IMR-90 (cell line): ENCODE measurements at regions not wholly inside any gene's neighbourhood (a gene's known extent, or its start where the extent isn't known, plus 50 kb on each side); places are given as distances from the start of the nearest gene placed in this dataset.

Experiments used
- ATAC-seq: fragments of 200-7000 bp; cut with Tn5 transposase; 2 replicates; pipeline ENCODE4 v1.9.1; 2020; ENCODE audit warnings: low read depth, mild to moderate bottlenecking, moderate library complexity
- BruUV-seq: library from RNA; stranded (reverse); fragments of 400-500 nt; replicated peaks from 2 replicates; lab custom pipeline; 2021; lab: Mats Ljungman, UMichigan
- CTCF ChIA-PET: fragments of 300-600 bp; formaldehyde crosslinking; extraction: SDS; loops from one replicate; lab custom pipeline; 2021; ENCODE audit warnings: antibody characterized with exemption; lab: Yijun Ruan, JAX
- POLR2A ChIA-PET: fragments of 300-600 bp; sonication (Branson Sonifier 250); formaldehyde crosslinking; loops from one replicate; lab custom pipeline; 2022; ENCODE audit warnings: antibody characterized with exemption; ENCODE audit not compliant: unreplicated experiment; lab: Charles Lee
- DNase-seq: peaks from one replicate; pipeline ENCODE4 v3.0.0; 2013
- H2AFZ ChIP-seq: replicated peaks from 2 replicates; pipeline ENCODE3; 2013; ENCODE audit warnings: low read length, mild to moderate bottlenecking; ENCODE audit not compliant: poor library complexity
- H2AK5ac ChIP-seq: 2 replicates; pipeline ENCODE4 v1.6.1; 2013; ENCODE audit warnings: low read depth, low read length, inconsistent platforms
- H2AK9ac ChIP-seq: replicated peaks from 2 replicates; pipeline ENCODE3; 2013; ENCODE audit warnings: mild to moderate bottlenecking, low read depth, low read length, moderate library complexity; ENCODE audit not compliant: poor library complexity
- H2BK120ac ChIP-seq: 2 replicates; pipeline ENCODE4 v1.6.1; 2013; ENCODE audit warnings: low read depth, low read length, inconsistent platforms
- H2BK15ac ChIP-seq: 3 replicates; pipeline ENCODE4 v1.6.1; 2013; ENCODE audit warnings: low read depth, low read length, inconsistent platforms
- H2BK20ac ChIP-seq: 2 replicates; pipeline ENCODE4 v1.6.1; 2013; ENCODE audit warnings: low read depth, mild to moderate bottlenecking, inconsistent platforms, low read length, moderate library complexity
- H2BK5ac ChIP-seq: 2 replicates; pipeline ENCODE4 v1.6.1; 2013; ENCODE audit warnings: mild to moderate bottlenecking, low read depth, low read length, inconsistent platforms; ENCODE audit not compliant: poor library complexity, severe bottlenecking
- H3K14ac ChIP-seq: replicated peaks from 2 replicates; pipeline ENCODE4 v1.6.1; 2013; ENCODE audit warnings: low read depth, low read length, inconsistent platforms
- H3K18ac ChIP-seq: 2 replicates; pipeline ENCODE4 v1.6.1; 2013; ENCODE audit warnings: low read depth, low read length, control low read depth
- H3K23ac ChIP-seq: 2 replicates; pipeline ENCODE4 v1.6.1; 2013; ENCODE audit warnings: low read depth, low read length, inconsistent platforms
- H3K27ac ChIP-seq: 2 replicates; pipeline ENCODE4 v1.5.1; 2013; ENCODE audit warnings: mild to moderate bottlenecking, control low read depth, low read length; ENCODE audit not compliant: insufficient read depth
- H3K27me3 ChIP-seq: 2 replicates; pipeline ENCODE4 v1.6.1; 2013; ENCODE audit warnings: low read length; ENCODE audit not compliant: control insufficient read depth, insufficient read depth
- H3K36me3 ChIP-seq: 2 replicates; pipeline ENCODE4 v1.6.1; 2013; ENCODE audit warnings: low read length, mixed read lengths; ENCODE audit not compliant: control insufficient read depth, insufficient read depth
- H3K4ac ChIP-seq: 2 replicates; pipeline ENCODE4 v1.6.1; 2013; ENCODE audit warnings: low read depth, low read length, inconsistent platforms
- H3K4me1 ChIP-seq: 2 replicates; pipeline ENCODE4 v1.6.1; 2013; ENCODE audit warnings: low read length, mixed read lengths; ENCODE audit not compliant: control insufficient read depth, insufficient read depth
- H3K4me2 ChIP-seq: 2 replicates; pipeline ENCODE4 v1.6.1; 2013; ENCODE audit warnings: low read depth, mild to moderate bottlenecking, control low read depth, low read length, moderate library complexity
- H3K4me3 ChIP-seq: 2 replicates; pipeline ENCODE4 v1.5.1; 2013; ENCODE audit warnings: low read depth, mild to moderate bottlenecking, control low read depth, low read length, moderate library complexity; ENCODE audit not compliant: insufficient read depth
- H3K56ac ChIP-seq: 2 replicates; pipeline ENCODE4 v1.6.1; 2013; ENCODE audit warnings: low read length, inconsistent platforms; ENCODE audit not compliant: insufficient read depth; ENCODE audit errors: extremely low read depth
- H3K79me1 ChIP-seq, 2 experiments: 2 replicates each; pipeline ENCODE4 v1.6.1; 2013; ENCODE audit warnings: low read length in 2 of 2, inconsistent platforms in 1 of 2, low read depth in 1 of 2
- H3K9ac ChIP-seq: 2 replicates; pipeline ENCODE4 v1.6.1; 2013; ENCODE audit warnings: low read depth, low read length, control low read depth
- H3K9me1 ChIP-seq: 2 replicates; pipeline ENCODE4 v1.6.1; 2013; ENCODE audit warnings: low read length, inconsistent platforms; ENCODE audit not compliant: insufficient read depth
- H3K9me3 ChIP-seq: 2 replicates; pipeline ENCODE4 v1.6.1; 2013; ENCODE audit warnings: low read length; ENCODE audit not compliant: control insufficient read depth, insufficient read depth
- H4K20me1 ChIP-seq: 2 replicates; pipeline ENCODE4 v1.6.1; 2013; ENCODE audit warnings: low read length, inconsistent platforms; ENCODE audit not compliant: insufficient read depth
- H4K5ac ChIP-seq: 2 replicates; pipeline ENCODE4 v1.6.1; 2013; ENCODE audit warnings: mild to moderate bottlenecking, low read depth, low read length, control low read depth
- H4K8ac ChIP-seq, 2 experiments: 2 replicates each; pipeline ENCODE4 v1.6.1; 2013; ENCODE audit warnings: low read depth in 2 of 2, low read length in 2 of 2, control low read depth in 1 of 2, inconsistent platforms in 1 of 2
- H4K91ac ChIP-seq: 2 replicates; pipeline ENCODE4 v1.6.1; 2013; ENCODE audit warnings: low read depth, low read length, inconsistent platforms; ENCODE audit not compliant: insufficient read depth
- BHLHE40 ChIP-seq: fragments of 150-350 bp; IDR thresholded peaks from 2 replicates; pipeline ENCODE4 v1.6.1; 2016; ENCODE audit warnings: mild to moderate bottlenecking, low read depth, low read length
- CEBPB ChIP-seq: IDR thresholded peaks from 2 replicates; pipeline ENCODE4 v1.6.1; 2012; ENCODE audit warnings: low read depth, low read length, improper control_type of control experiment
- CHD1 ChIP-seq: IDR thresholded peaks from 2 replicates; pipeline ENCODE4 v1.6.1; 2012; ENCODE audit warnings: low read depth, low read length, improper control_type of control experiment
- CTCF ChIP-seq: conservative IDR thresholded peaks from 2 replicates; pipeline ENCODE4 v1.5.1; 2012; ENCODE audit warnings: mild to moderate bottlenecking, low read depth, low read length, improper control_type of control experiment
- MAFK ChIP-seq: IDR thresholded peaks from 2 replicates; pipeline ENCODE4 v1.6.1; 2012; ENCODE audit warnings: low read depth, low read length, improper control_type of control experiment
- MAZ ChIP-seq: IDR thresholded peaks from 2 replicates; pipeline ENCODE4 v1.6.1; 2012; ENCODE audit warnings: low read depth, mild to moderate bottlenecking, low read length, improper control_type of control experiment, moderate library complexity, borderline replicate concordance
- MXI1 ChIP-seq: IDR thresholded peaks from 2 replicates; pipeline ENCODE4 v1.6.1; 2012; ENCODE audit warnings: low read depth, mild to moderate bottlenecking, low read length, moderate library complexity, borderline replicate concordance
- NFE2L2 ChIP-seq: fragments of 150-350 bp; IDR thresholded peaks from 2 replicates; pipeline ENCODE4 v1.6.1; 2016; ENCODE audit warnings: low read depth, mild to moderate bottlenecking, low read length
- POLR2A ChIP-seq: IDR thresholded peaks from 2 replicates; pipeline ENCODE4 v1.6.1; 2012; ENCODE audit warnings: mild to moderate bottlenecking, low read depth, low read length
- RAD21 ChIP-seq: IDR thresholded peaks from 2 replicates; pipeline ENCODE4 v1.6.1; 2012; ENCODE audit warnings: low read length, improper control_type of control experiment
- RCOR1 ChIP-seq: IDR thresholded peaks from 2 replicates; pipeline ENCODE4 v1.6.1; 2012; ENCODE audit warnings: mild to moderate bottlenecking, low read length, improper control_type of control experiment; ENCODE audit not compliant: insufficient replicate concordance
- RFX5 ChIP-seq: IDR thresholded peaks from 2 replicates; pipeline ENCODE4 v1.8.0; 2012; ENCODE audit warnings: low read depth, mild to moderate bottlenecking, low read length, moderate library complexity
- SMC3 ChIP-seq: fragments of 150-350 bp; IDR thresholded peaks from 2 replicates; pipeline ENCODE4 v1.6.1; 2016; ENCODE audit warnings: low read depth, mild to moderate bottlenecking, antibody characterized with exemption, low read length, moderate library complexity
- USF2 ChIP-seq: fragments of 150-350 bp; IDR thresholded peaks from 2 replicates; pipeline ENCODE4 v1.6.1; 2017; ENCODE audit warnings: mild to moderate bottlenecking, antibody characterized with exemption, low read length, low read depth
- WGBS, 2 experiments: methylation state at CpG; one replicate each; pipeline versions ENCODE4 v1.1.5 to v1.1.7; 2013; ENCODE audit warnings: missing lambda C conversion rate in 2 of 2; ENCODE audit not compliant: insufficient read length in 1 of 2; ENCODE audit errors: extremely low coverage in 2 of 2; 5-methylcytosine and 5-hydroxymethylcytosine counted together
- dilution Hi-C: fragments of 300-500 bp; cut with HindIII; formaldehyde crosslinking; loops from one replicate; pipeline ENCODE4 v1.14.3; 2018; ENCODE audit warnings: low sequenced_read_pairs; ENCODE audit not compliant: unreplicated experiment
- in situ Hi-C: fragments of 300-500 bp; cut with MboI; formaldehyde crosslinking; loops from 3 replicates; pipeline ENCODE4 v1.14.3; 2019; ENCODE audit warnings: low sequenced_read_pairs, inconsistent platforms, mixed read lengths
- intact Hi-C: fragments of 100-400 bp; cut with micrococcal nuclease; formaldehyde crosslinking; loops from 2 replicates; pipeline ENCODE4 v1.10.0; 2022
- TF ChIP-seq, protein P1 (sequence below): fragments of 150-350 bp; IDR thresholded peaks from 2 replicates; pipeline ENCODE4 v1.6.1; 2016; ENCODE audit warnings: low read depth, mild to moderate bottlenecking, low read length, moderate library complexity, borderline replicate concordance

DNA sequence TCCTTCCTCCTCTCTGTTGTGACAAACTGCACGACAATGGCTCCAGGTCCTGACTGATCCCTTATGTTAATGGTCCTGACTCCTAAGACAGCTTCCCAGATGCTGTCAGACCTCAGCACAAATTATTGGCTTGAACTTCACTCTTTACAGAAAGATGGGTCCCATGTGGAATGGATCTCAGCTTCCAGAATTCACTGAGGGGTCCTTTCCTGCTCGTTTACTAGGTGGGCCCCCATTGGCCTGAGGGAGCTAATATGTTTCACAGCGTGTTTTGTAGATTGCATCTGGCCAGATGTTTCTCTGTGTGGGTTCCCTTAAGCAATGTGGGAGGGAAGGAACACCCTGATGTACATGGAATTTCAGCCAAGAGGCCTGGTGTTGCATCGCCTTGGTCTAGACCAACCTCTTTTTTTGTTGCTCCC, 826.6 kb downstream of the MAFB start:
- no peak overlapping the region for H3K27ac ChIP-seq
- no peak overlapping the region for H3K18ac ChIP-seq
- no peaks in the 10 kb centered on the region for H3K4me1 ChIP-seq
- no TSS peak for BruUV-seq
- TF ChIP-seq MXI1 (no peak), MAFK (no peak), MAZ (no peak), CEBPB (no peak), RFX5 (no peak), POLR2A (no peak), RCOR1 (no peak), CTCF (no peak), NFE2L2 (no peak), RAD21 (no peak), SMC3 (no peak), USF2 (no peak), CHD1 (no peak), BHLHE40 (no peak)
- TF ChIP-seq, protein P1, sequence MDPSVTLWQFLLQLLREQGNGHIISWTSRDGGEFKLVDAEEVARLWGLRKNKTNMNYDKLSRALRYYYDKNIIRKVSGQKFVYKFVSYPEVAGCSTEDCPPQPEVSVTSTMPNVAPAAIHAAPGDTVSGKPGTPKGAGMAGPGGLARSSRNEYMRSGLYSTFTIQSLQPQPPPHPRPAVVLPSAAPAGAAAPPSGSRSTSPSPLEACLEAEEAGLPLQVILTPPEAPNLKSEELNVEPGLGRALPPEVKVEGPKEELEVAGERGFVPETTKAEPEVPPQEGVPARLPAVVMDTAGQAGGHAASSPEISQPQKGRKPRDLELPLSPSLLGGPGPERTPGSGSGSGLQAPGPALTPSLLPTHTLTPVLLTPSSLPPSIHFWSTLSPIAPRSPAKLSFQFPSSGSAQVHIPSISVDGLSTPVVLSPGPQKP: no peak
- no peak overlapping the region for H2BK5ac ChIP-seq
- in situ Hi-C loops (loop anchor here (25.0 kb wide), 1 partner anchor 1100 kb away; no protein-coding TSS in a partner anchor), dilution Hi-C loops (no loop called here), intact Hi-C loops (no loop called here)
- no peak overlapping the region for H3K4me3 ChIP-seq
- no peaks in the 10 kb centered on the region for H3K9me3 ChIP-seq
- H3K27me3 ChIP-seq: no peaks in the 10 kb centered on the region
- H4K91ac ChIP-seq: no peak overlapping the region
- H4K5ac ChIP-seq: no peak overlapping the region
- no peaks in the 10 kb centered on the region for H3K9me1 ChIP-seq
- no peak overlapping the region for H2AK9ac ChIP-seq
- ChIA-PET CTCF (interaction anchor here (0.8 kb wide), 2 partner anchors 11 to 15 kb away, joined by 3 to 5 read pairs; no protein-coding TSS in a partner anchor), POLR2A (interaction anchor here (0.5 kb wide), 1 partner anchor 1072 kb away, joined by 3 read pairs; no protein-coding TSS in a partner anchor)
- no peak overlapping the region for H2BK15ac ChIP-seq
- no peak overlapping the region for H3K56ac ChIP-seq
- H3K9ac ChIP-seq: no peak overlapping the region
- H2BK120ac ChIP-seq: no peak overlapping the region
- no peak overlapping the region for H3K23ac ChIP-seq
- no peak overlapping the region for H2AK5ac ChIP-seq
- H3K4ac ChIP-seq: no peak overlapping the region
- ATAC-seq (no peak), DNase-seq (no peak)
- no CpG with 5 or more reads among the region's 4 CpGs for WGBS, 2 experiments
- no peak overlapping the region for H4K8ac ChIP-seq
- no peak overlapping the region for H2AFZ ChIP-seq
- no peaks in the 10 kb centered on the region for H3K36me3 ChIP-seq
- H4K20me1 ChIP-seq: no peaks in the 10 kb centered on the region
- no peak overlapping the region for H3K4me2 ChIP-seq
- no peak overlapping the region for H2BK20ac ChIP-seq
- H3K14ac ChIP-seq: no peak overlapping the region
- H3K79me1 ChIP-seq: no peaks in the 10 kb centered on the region
